ENCODE measurements at regions not wholly inside any gene's neighbourhood (a gene's known extent, or its start where the extent isn't known, plus 50 kb on each side); places are given as distances from the start of the nearest gene placed in this dataset.

DNA sequence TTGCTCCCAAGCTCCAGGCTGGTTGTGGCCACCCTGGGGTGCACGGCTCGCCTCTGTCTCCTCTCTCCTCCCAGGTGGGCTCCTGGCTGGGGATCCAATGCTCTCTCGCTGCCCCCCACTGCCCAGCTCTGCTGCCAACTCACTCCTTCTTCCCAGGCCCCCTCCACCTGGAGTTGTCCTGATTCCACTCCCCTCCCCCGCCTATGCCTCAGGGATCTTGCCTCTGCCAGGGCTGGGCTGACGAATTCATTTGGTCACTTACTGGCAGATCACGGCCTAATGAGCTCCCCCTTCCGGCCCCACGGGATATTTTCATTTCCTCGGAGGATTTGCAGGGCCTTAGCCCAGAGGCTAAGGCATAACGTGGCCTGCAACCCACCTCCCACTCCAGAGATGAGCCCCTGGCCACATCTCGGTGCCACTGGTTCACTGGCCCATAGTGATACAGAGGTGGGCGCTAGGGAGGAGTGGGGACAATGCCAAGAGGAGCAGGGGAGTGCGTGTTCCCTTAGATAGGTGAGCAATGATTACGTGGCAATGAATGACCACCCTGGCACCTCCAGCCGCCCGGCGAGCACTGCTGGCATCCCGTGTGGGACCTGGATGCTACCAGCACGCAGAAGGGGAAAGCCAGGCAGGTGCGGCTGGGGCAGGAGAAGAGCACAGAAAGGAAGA is 344.6 kb upstream of the SHH start:
- DNase-seq = no peak
- ATAC-seq = no peak

DNA sequence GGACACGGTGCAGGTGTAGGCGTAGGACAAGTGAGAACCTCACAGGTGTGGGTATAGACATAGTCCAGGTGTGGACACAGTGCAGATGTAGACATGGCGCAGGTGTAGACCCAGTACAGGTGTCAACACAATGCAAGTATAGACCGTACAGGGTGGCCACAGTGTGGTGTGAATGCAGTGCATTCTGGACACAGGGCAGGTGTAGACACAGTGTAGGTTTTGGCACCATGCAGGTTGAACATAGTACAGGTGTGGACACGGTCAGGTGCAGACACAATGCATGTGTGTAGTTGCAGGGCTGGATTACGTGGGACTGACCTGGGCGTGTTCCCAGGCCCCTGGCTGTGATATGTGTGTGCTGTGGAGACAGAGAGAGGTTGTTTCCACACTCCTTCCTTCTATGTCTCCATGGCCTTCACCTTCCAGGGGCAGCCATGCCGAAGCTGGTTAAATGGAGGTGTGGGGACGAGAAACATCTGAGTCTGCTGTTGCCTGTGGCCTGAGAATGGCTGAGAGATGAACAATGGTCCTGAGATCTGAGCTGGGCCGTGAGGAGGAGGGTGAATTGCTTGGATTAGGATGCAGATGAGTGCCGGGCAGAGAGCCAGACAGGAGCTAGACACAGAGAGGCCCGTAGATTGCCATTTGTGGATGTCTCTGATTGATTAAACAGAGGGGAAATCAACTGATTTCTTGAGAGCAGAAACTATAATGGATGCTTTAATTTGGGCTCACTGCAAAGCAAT is 343.9 kb upstream of the SHH start:
- no peak for ATAC-seq
- DNase-seq = no peak

DNA sequence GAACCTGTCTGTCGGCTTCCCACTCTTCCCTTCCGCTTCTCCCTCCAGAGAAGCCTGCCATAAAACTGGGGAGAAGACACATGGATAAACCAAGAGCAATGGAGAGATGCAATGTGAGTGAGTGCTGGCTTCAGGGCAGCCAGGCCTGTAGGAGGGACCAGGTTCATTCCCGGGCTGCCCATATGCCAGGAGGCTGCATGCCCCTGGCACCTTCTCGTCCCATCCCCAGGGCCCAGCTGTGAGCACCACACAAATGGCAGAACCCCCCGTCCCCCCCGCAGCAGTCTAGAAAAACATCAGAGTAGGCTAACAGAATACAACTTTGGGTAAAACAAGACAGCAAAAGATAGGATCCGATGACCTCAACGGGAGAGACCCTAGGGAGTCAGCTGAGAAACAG is 341.3 kb upstream of the SHH start:
- ATAC-seq (no peak), DNase-seq (no peak)

DNA sequence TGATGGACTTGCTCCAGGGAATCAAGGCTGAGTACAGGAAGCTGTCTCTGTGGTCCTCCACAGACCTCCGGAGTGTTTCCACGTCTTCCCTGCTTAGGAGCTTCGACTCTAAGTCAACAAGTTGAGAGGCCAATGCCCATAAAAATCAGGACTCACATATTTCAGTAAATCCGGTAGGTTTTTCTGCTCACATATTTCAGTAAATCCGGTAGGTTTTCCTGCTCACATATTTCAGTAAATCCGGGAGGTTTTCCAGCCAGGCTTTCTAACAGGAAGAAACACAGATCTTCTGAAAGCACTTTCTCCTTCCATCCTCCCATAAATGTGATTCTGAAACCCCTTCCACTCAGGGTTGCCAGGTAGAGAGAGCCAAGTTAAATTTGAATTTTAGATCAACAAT is 340.1 kb upstream of the SHH start:
- DNase-seq (no peak), ATAC-seq (no peak)

DNA sequence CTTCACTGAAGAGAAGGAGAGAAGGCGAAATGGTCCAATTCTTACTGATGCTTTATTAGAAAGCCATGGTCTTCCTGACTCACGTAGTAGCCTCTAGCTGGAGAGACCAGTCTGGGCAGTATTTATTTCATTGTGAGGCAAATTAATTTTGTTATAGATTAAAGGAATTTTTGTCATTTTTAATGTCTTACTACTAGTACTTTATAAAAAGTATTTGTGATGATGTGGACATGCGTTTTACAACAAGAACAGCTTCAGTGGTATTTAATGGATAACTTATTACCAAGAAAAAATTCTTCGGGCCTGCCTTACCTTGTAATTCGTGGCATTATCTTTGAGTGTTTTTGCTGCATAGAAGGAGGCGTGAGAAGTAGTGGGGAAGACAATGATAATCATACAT is 339.4 kb upstream of the SHH start:
- no peak for ATAC-seq
- DNase-seq = no peak

DNA sequence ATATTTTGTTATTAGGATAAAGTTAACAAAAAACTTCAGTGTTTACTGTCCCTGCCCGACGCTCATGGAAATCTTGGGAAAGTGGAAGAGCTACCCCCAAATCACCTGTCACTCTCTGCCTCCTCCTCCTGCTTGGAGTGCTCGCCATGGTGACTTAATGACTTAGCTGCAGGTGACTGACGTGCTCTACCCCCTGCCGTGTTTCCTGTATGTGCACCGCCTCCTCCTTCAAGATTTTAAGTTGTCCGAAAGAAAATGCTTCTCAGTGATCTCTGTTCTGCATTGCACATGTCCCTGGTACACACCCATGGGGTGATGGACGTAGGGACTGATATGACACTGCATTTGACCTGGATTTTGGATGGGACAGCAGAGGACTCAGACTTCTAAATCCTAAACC is 338.8 kb upstream of the SHH start:
- ATAC-seq (no peak), DNase-seq (no peak)

DNA sequence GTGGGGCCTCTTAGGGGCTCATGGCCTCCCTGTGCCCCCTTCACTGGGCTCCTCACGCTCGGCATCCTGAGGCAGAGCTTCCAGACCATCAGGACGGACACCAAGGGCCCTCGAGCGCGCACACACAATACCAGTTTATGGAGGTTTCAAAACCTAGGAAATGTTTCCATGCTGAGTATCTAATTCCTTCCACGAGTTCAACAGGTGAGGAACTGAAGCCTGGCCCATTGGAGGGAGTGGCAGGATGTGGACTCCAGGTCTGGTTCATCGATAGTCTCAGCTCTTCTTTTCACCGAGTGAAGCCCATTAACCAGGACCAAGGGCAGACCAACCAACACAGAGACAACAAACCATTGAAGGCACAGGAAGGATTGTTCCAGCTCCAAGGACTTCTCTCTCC is 336.7 kb upstream of the SHH start:
- ATAC-seq = peak; percentile 14
- no peak for DNase-seq

DNA sequence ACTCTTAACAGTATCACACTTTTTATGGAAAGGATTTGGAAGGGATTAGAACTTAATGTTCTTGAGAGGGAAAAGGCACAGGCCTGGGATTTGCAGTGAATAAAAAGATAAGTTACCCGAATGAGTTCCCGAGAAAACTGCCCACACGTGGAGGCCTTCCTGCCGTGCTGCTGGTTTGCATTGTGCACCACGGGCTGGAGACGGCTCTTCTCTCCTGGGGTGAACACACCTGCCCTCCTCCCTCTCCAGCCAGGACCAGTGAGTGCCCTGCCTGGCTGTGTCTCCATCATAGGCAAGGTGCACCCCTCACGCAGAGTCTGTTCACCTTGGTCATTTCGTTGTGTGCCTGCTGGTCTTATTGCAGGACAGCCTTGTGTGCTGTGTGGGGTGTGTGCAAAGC is 336.3 kb upstream of the SHH start:
- DNase-seq (no peak), ATAC-seq (no peak)

DNA sequence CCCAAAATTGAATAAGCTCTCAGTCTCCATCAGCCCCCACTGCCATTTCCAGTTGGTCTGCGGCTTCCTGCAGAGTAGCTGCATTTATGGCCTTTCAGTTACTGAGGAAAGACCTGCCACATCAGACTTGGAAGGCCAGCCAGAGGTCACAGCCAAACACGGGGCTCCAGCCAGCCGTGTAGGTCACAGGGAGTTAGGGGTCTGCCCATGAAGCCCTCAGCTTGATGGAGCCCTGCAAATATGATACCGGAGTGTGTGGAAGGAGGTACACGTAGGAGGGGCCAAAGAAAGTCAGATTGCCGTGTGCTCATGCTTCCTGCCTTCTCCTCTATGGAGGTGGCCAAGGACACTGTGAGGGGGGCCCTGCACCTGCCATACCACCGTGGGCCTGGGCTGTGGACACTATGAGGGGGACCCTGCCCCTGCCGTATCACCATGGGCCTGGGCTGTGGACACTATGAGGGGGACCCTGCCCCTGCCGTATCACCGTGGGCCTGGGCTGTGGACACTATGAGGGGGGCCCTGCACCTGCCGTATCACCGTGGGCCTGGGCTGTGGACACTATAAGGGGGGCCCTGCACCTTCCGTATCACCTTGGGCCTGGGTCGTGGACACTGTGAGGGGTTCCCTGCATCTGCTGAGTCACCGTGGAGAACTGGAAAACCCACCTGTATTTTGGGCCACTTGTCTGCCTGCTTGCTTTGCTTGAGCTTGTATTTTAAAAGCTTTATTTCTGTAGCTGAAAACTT is 335.7 kb upstream of the SHH start:
- no peak for ATAC-seq

DNA sequence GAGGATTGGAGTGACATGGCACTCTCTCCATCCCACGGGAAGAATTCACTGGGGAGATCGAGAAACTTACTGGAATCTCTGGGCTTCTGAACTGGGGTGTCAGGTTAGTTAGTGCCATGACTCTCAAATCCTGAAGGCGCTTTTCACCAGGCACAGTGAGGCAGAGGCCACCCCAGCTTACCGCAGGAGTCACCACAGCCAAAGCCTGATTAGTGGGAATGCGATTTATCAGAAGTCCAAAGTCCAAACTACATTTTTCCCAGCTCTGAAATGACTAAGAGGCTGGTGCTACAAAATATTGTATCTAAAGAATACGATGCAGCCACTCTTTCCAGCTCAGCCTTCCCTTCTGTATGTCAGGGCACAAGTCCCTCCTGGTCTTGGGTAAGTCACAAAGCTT is 334.8 kb upstream of the SHH start:
- no peak for ATAC-seq
- no peak for DNase-seq

More for the DNA sequence above, 335.7 kb upstream of the SHH start:
- no peak for DNase-seq

DNA sequence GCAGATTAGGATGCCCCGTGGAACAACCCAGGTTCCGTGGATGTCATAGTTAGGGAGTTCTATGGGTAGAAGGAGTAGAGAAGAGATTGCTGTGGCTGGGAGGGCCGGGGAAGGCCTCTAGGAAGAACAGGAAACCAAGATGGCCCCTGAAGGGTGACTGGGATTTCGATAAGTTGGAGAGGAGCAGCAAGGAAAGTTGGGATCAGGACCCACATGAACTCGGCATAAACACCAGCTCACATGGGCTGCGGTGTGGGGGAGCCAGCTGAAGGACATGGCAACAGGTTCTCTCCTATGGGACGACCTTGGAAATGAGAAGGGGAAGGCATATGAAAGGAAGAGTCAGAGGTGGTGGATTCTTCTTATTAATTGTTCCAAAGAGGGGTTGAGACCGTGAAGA is 333.7 kb upstream of the SHH start:
- ATAC-seq = no peak
- no peak for DNase-seq

DNA sequence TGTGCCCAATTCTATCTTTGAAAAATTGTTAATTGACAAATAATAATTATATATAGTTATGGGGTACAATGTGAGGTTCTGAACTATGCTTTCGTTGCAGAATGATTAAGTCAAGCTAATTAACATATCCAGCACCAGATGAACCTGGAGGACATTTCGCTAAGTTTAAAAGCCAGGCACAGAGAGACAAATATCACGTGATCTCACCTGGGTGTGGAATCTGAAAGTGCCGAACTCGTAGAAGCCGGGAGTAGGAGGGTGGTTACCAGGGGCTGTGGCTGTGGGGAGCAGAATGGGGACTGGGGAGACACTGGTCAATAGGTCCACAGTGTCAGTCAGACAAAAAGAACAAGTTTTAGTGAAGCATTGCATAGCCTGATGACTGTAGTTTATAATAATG is 332.9 kb upstream of the SHH start:
- ATAC-seq (no peak), DNase-seq (no peak)

DNA sequence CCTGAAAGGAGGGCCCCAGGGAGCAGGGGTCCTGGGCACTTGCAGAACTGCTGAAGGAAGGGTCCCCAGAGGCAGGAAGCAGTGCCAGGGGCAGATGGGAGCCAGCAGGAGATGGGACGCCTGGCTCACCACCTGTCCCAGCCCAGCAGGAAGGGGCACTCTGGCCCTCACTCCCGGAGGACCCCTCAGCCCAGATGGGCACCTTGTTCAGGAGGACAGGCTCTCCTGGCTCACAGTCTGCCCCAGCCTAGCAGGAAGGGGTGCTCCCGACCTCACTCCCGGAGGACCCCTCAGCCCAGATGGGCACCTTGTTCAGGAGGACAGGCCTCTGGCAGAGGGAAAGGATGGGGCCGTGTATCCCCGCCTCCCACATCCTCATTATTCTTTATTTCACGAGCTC is 331.4 kb upstream of the SHH start:
- DNase-seq (no peak), ATAC-seq (no peak)

DNA sequence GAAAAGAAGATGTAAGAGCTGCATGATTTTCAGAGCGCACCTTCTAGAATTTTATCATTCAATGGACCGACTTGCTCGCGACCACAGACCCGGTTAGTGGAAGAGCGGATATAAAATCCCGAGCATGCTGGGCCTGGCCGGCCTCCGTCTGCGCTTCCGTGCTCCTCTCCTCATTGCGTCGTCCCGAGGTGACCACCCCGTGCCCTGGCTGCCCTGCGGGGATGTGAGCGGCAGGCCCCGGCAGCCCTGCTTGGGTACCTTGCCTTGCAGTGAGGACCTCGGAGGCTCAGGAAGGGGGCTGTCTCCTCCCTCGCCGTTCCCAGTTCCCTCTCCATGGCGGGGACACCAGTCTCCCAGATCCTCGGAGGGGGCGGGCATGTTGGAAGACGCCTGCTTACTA is 330.9 kb upstream of the SHH start:
- no peak for DNase-seq
- no peak for ATAC-seq

DNA sequence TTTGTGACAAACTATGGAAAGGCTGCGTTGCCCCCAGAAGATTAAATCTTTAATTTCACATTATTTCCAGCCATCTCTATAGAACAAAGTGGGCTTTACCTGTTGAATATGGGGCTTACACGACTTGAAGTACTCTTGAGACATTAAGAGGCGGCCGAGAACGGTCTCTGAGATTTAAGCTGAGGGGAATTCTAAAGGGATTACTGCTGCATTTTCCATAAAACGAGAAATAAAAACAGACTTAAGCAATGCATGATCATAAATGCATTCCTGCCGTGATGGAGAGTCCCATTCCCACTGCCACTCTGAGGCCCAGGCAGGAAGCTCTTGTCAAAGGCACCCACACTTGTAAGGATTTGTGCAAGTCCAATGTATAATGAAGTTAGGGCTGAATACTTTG is 329.7 kb upstream of the SHH start:
- DNase-seq = no peak
- no peak for ATAC-seq

DNA sequence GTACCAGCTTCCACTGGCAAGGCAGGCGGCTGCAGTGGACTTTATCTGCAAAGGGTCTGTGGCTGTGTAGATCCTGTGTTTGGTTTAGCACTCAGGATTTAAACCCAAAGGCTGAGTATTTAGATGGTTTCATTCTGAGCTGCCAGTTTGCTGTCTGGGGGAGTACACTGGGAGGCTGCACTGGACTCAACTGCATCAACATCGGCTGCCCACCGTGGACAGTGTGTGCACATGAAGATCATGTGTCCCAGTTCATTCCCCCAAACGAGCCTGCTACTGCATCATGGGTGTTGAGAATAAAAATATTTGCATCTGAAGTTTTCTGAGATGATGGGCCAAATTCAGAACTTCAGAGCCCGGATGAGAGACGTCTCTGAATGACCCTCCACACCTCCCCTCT is 328.6 kb upstream of the SHH start:
- DNase-seq (no peak), ATAC-seq (no peak)

DNA sequence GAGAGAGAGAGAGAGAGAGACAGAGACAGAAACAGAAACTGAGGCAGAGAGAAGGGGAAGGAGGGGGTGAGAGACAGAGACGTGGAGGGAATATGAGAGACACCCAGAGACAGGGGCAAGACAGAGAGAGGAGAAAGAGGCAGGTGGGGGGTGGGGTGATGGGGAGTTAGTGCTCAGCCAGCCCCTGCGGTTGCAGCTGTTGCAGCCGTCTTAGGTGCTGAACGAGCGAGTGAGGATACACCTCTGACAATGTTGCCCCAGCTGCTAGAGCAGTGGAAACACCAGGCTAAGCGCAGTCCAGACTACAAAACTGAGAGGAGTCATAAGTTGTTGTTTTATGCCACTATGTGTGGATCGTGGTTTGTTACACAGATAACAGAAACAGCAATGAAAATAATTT is 328.2 kb upstream of the SHH start:
- no peak for DNase-seq
- no peak for ATAC-seq

DNA sequence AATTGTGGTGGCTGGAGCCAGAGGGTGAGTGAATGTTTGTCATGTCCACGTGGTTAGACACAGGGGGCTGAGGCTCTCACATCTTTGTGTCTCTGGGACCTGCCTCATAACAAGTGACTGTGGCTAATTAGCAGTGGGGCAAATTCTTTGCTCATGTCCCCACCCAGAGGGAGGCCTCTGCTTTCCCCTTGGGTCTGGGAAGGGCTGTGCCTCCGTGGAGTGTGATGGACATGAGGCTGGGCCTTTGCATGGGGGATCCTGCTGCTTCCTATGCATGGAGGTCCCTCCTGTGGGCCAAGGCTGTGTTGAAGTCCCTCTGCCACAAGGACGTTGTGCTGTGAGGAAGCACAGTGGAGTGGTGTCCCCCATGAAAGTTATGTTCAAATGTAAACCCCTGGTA is 327.4 kb upstream of the SHH start:
- no peak for ATAC-seq
- DNase-seq = no peak

DNA sequence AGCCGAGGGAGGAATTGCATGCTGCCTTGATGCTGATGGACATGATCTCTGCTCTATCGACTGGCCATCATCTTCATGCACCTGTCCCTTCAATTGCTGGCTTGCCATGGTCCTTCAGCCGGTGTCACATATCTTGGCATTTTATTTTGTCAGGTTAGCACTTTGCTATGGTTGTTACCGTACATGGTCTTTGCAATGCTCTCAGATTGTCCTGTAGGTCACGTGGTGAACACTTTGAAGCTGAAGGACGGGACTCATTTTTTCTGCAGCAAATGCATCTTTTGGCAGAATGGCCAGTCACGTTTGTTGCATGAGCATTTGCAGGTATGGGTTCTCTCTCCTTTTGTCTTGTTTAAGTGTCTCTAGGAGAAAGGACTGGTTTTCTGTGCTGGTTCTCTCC is 326.8 kb upstream of the SHH start:
- DNase-seq (no peak), ATAC-seq (no peak)

DNA sequence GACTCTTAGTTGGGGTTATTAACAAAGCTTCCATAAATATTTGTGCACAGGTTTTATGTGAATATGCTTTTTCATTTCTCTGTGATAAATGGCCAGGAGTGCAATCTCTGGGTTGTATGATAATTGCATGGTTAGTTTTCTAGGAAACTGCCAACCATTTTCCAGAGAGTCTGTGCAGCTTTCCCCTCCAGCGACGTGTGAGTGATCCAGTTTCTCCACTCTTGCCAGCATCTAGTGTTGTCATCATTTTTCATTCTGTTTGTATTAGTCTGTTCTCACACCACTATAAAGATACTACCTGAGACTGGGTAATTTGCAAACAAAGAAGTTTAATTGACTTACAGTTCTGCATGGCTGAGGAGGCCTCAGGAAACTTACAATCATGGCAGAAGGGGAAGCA is 319.6 kb upstream of the SHH start:
- ATAC-seq (no peak), DNase-seq (no peak)

DNA sequence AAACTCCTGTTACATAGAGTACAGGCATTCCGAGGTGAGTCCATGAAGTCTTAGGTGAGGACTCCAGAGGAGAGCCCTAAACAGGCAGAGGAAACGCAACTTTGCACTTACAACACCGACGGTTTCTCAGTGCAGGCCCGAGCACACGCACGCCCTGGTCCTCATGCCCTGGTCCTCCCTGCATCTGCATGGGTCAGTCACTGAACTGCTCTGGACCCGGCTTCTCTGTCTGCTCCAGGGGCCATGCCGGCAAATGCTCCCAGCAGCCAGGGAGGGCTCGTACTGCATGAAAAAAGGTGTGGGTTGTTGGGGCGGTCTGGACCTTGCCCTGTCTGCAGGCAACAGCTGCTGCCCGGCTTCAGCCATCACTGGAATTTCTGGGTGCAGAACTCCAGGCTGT is 317.3 kb upstream of the SHH start:
- no peak for DNase-seq
- no peak for ATAC-seq

DNA sequence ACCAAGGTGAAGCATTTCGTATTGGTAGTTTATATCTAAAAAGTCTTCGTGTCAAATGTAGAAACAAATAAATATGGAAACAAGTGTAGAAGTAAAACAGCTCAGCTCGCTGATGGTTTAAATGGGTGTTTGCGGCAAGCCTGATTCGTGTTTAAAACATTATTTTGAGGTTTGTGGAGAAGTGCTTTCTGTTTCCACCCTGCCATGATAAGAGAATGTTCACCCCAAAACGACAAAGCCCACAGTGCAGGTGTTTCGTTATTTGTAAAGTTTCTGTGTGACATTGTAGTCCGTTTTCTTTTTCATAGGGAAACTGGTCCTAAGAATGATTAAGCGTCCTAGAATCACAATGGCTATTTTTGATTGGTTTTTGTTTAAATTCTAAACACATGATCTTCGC is 316.2 kb upstream of the SHH start:
- DNase-seq = no peak
- no peak for ATAC-seq

All from stimulated activated naive CD8-positive, alpha-beta T cell treated with anti-CD3 and anti-CD28 coated beads, Interleukin-15, Interleukin-2, amounts not matched to agents 100 U/mL and 50 U/mL, for 24 hours (primary cell).